Astrocyte (in vitro differentiated cells and primary cell): ENCODE measurements at regions not wholly inside any gene's neighbourhood (a gene's known extent, or its start where the extent isn't known, plus 50 kb on each side); places are given as distances from the start of the nearest gene placed in this dataset.

Experiments
- CTCF ChIP-seq: IDR thresholded peaks from 2 replicates; pipeline ENCODE4 v1.5.1; 2011; ENCODE audit warnings: low read depth, mild to moderate bottlenecking, inconsistent platforms, low read length, moderate library complexity; ENCODE audit not compliant: insufficient read depth
- EZH2 ChIP-seq: IDR thresholded peaks from 2 replicates; pipeline ENCODE4 v1.6.1; 2012; ENCODE audit warnings: mild to moderate bottlenecking, low read length, inconsistent platforms; ENCODE audit not compliant: insufficient read depth

GRCh38 chr3:105077060-105077822 lies 289.5 kb upstream of the ALCAM start:
- TF ChIP-seq CTCF (no peak), EZH2 (no peak)
